PC-9 (cell line): ENCODE measurements at regions not wholly inside any gene's neighbourhood (a gene's known extent, or its start where the extent isn't known, plus 50 kb on each side); places are given as distances from the start of the nearest gene placed in this dataset.

Experiments used
- BruUV-seq: library from RNA; stranded (reverse); fragments of 400-500 nt; replicated peaks from 2 replicates; lab custom pipeline; 2021; lab: Mats Ljungman, UMichigan
- CTCF ChIA-PET: fragments of 300-600 bp; sonication (Branson Sonifier 250); formaldehyde crosslinking; loops from one replicate; lab custom pipeline; 2022; ENCODE audit warnings: antibody characterized with exemption; lab: Charles Lee
- POLR2A ChIA-PET: fragments of 300-600 bp; sonication (Branson Sonifier 250); formaldehyde crosslinking; loops from one replicate; lab custom pipeline; 2022; ENCODE audit warnings: antibody characterized with exemption; ENCODE audit not compliant: unreplicated experiment; lab: Charles Lee
- DNase-seq, 2 experiments: peaks; one replicate each; pipeline versions ENCODE4 v3.0.0 to v3.0.0-alpha.2; 2015 to 2022; ENCODE audit warnings: mixed read lengths in 1 of 2
- H2AFZ ChIP-seq: fragments of 200-600 bp; sonication (generic); 2 replicates; pipeline ENCODE4 v1.8.1; 2017; ENCODE audit warnings: antibody characterized with exemption
- H3F3A ChIP-seq: fragments of 200-600 bp; sonication (generic); 2 replicates; pipeline ENCODE4 v1.8.1; 2017; ENCODE audit warnings: antibody characterized with exemption, mild to moderate bottlenecking, low read depth; ENCODE audit not compliant: insufficient read depth
- H3K27ac ChIP-seq: fragments of 200-600 bp; sonication (generic); 2 replicates; pipeline ENCODE4 v1.6.1; 2016; ENCODE audit warnings: mixed run types
- H3K27me3 ChIP-seq: fragments of 200-600 bp; sonication (generic); 2 replicates; pipeline ENCODE4 v1.6.1; 2016; ENCODE audit warnings: low read depth, mixed run types; ENCODE audit not compliant: insufficient read depth
- H3K36me3 ChIP-seq: fragments of 200-600 bp; sonication (generic); 2 replicates; pipeline ENCODE4 v1.6.1; 2016; ENCODE audit warnings: low read depth, mixed run types
- H3K4me1 ChIP-seq: fragments of 200-600 bp; sonication (generic); replicated peaks from 2 replicates; pipeline ENCODE4 v1.6.1; 2016; ENCODE audit warnings: mixed run types; ENCODE audit not compliant: insufficient read depth
- H3K4me2 ChIP-seq: fragments of 200-600 bp; sonication (generic); 2 replicates; pipeline ENCODE4 v1.6.1; 2017; ENCODE audit warnings: mixed run types
- H3K4me3 ChIP-seq: fragments of 200-600 bp; sonication (generic); 2 replicates; pipeline ENCODE4 v1.6.1; 2016; ENCODE audit warnings: mixed run types
- H3K79me2 ChIP-seq: fragments of 200-600 bp; sonication (generic); 2 replicates; pipeline ENCODE4 v1.6.1; 2017; ENCODE audit warnings: low read depth, mixed run types
- H3K9me2 ChIP-seq: fragments of 200-600 bp; sonication (generic); 2 replicates; pipeline ENCODE4 v1.8.1; 2017; ENCODE audit warnings: mild to moderate bottlenecking; ENCODE audit not compliant: insufficient read depth
- H3K9me3 ChIP-seq: fragments of 200-600 bp; sonication (generic); 2 replicates; pipeline ENCODE4 v1.8.1; 2016; ENCODE audit warnings: low read depth; ENCODE audit not compliant: insufficient read depth
- H4K20me1 ChIP-seq: fragments of 200-600 bp; sonication (generic); 2 replicates; pipeline ENCODE4 v1.8.1; 2017; ENCODE audit not compliant: insufficient read depth
- CTCF ChIP-seq: fragments of 200-600 bp; sonication (generic); conservative IDR thresholded peaks from 2 replicates; pipeline ENCODE4 v1.6.1; 2017; ENCODE audit warnings: mixed run types, antibody characterized with exemption, mild to moderate bottlenecking, moderate library complexity
- EZH2 ChIP-seq: fragments of 200-600 bp; sonication (generic); IDR thresholded peaks from 2 replicates; pipeline ENCODE4 v1.8.0; 2017; ENCODE audit warnings: antibody characterized with exemption, low read depth
- intact Hi-C: fragments of 100-400 bp; cut with micrococcal nuclease; formaldehyde crosslinking; loops from one replicate; pipeline ENCODE4 v1.10.0; 2022; ENCODE audit not compliant: unreplicated experiment

DNA sequence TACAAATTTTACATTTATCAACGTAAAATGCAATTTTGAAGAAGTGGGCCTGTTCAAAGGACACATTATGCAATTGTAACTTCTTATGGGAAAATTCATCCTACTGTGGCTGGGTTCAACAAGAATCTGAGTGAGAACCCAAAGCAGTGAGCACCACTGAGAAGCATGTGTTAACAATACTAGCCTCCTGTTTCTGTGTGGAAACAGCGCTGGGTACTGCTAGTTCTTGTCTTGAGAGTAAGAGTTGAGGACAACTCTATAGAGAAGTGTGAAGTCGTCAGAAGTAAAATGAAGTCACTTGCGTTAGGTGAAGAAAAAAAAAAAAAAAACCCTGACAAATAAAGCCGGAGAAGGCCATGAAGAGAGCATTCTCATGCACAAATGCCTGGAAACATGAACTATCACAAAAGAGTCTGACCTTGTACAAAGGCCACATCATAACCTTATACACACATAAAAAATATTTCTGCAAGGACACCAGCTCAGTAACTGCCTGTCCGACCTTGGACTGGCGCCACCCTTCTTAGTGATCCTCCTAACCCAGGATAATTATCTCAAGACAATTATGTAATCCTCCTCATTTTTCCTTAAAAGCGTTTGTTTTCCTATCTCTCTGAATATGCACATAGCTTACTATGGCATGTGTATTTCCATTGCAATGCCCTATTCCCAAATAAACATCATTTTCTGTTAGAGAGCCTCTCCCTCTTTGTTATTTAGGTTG is 554.9 kb downstream of the HTR7 start:
- Histone ChIP-seq H2AFZ (no peak overlapping the region), H3K27me3 (no peaks in the 10 kb centered on the region), H3K4me3 (no peak overlapping the region), H3K36me3 (no peaks in the 10 kb centered on the region), H3F3A (no peaks in the 10 kb centered on the region), H3K4me2 (no peak overlapping the region), H3K9me3 (no peaks in the 10 kb centered on the region), H3K79me2 (no peaks in the 10 kb centered on the region), H3K4me1 (no peaks in the 10 kb centered on the region), H3K9me2 (no peaks in the 10 kb centered on the region), H4K20me1 (no peaks in the 10 kb centered on the region), H3K27ac (no peak overlapping the region)
- intact Hi-C loops = loop anchor here (5.0 to 10.0 kb wide), 3 partner anchors 182 to 511 kb away; no protein-coding TSS in a partner anchor
- POLR2A ChIA-PET = no interaction called here
- CTCF ChIA-PET = no interaction called here
- no peak for DNase-seq
- TF ChIP-seq CTCF (no peak), EZH2 (no peak)
- no TSS peak for BruUV-seq

- Histone ChIP-seq H4K20me1 (no peaks in the 10 kb centered on the region), H3K4me2 (no peak overlapping the region), H3F3A (no peaks in the 10 kb centered on the region), H3K27ac (no peak overlapping the region), H2AFZ (no peak overlapping the region), H3K9me3 (no peaks in the 10 kb centered on the region), H3K27me3 (no peaks in the 10 kb centered on the region), H3K9me2 (no peaks in the 10 kb centered on the region), H3K36me3 (no peaks in the 10 kb centered on the region), H3K4me1 (no peaks in the 10 kb centered on the region), H3K79me2 (no peaks in the 10 kb centered on the region), H3K4me3 (no peak overlapping the region)
- intact Hi-C loops = loop anchor here (5.0 to 10.0 kb wide), 3 partner anchors 180 to 512 kb away; no protein-coding TSS in a partner anchor
- BruUV-seq = no TSS peak
- ChIA-PET POLR2A (interaction anchor here (0.6 kb wide), 1 partner anchor 779 kb away, joined by 3 read pairs; no protein-coding TSS in a partner anchor), CTCF (no interaction called here)
- DNase-seq = no peak
- TF ChIP-seq CTCF = no peak
- TF ChIP-seq EZH2 = no peak
Measured at GRCh38 chr10:90304533-90304932, 553.3 kb downstream of the HTR7 start.

DNA sequence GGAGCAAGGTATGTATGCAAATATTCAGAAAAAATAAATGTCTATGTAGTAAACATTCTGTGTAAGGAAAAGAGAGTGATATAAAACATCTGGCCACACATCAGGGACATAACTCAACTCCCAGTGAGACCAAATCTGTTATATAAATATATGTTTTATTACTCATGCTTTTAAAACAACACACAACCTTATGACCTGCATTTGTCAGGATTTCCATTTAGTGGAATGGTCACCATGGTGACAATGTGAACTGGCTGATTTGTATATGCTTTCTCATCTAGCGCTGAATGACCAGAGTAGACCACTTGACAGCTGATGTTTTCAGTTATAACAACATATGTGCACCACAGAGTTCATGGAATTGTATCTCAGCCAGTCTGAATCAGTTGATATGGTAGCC is 551.7 kb downstream of the HTR7 start:
- DNase-seq = no peak
- H2AFZ ChIP-seq = no peak overlapping the region
- no peaks in the 10 kb centered on the region for H3K9me2 ChIP-seq
- intact Hi-C loops = loop anchor here (10.0 kb wide), 1 partner anchor 179 kb away; no protein-coding TSS in a partner anchor
- no peak for TF ChIP-seq CTCF
- no peak for TF ChIP-seq EZH2
- H3F3A ChIP-seq = no peaks in the 10 kb centered on the region
- no TSS peak for BruUV-seq
- no peaks in the 10 kb centered on the region for H3K9me3 ChIP-seq
- ChIA-PET CTCF (interaction anchor here (0.7 kb wide), 1 partner anchor 283 kb away, joined by 3 read pairs; no protein-coding TSS in a partner anchor), POLR2A (no interaction called here)
- no peaks in the 10 kb centered on the region for H4K20me1 ChIP-seq
- no peaks in the 10 kb centered on the region for H3K36me3 ChIP-seq
- no peaks in the 10 kb centered on the region for H3K4me1 ChIP-seq
- no peak overlapping the region for H3K4me3 ChIP-seq
- H3K4me2 ChIP-seq = no peak overlapping the region
- H3K79me2 ChIP-seq = no peaks in the 10 kb centered on the region
- H3K27me3 ChIP-seq = no peaks in the 10 kb centered on the region
- H3K27ac ChIP-seq = no peak overlapping the region
